ENCODE measurements at regions not wholly inside any gene's neighbourhood (a gene's known extent, or its start where the extent isn't known, plus 50 kb on each side); places are given as distances from the start of the nearest gene placed in this dataset.

DNA sequence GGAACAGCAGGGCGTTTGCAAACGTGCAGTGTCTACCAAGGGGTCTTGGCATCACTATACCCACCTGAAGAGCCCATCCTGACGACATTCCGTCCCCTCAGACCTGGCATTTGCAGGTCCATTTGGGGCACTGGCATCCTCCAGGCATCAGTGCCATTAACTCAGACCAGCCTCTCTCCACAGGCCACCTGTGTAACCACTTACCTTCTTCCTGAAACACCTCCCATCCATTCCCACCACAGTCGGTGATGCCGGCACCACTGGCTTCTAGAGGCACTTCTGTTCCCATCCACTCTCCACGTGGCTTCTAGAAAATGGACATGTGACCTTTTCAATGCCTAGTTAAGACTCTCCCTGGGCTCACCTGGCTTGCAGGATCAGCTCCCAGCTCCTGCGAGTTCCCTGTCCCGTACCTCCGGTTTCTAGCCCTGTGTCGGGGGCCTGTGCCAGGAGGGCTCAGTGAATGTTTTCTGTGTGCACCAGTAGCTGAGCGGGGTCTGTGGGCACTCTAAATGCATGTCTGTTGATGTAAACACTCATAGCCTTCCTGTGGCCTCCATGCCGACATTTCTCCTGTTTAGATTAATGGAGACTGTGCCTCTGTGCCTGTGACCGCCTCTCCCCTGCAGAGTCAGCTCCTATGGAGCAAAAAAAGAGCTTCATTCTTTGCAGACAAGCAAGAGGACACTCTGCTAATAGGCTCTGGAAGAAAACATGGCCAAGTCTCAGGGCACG lies 458.0 kb upstream of the HS6ST1 start:
- no peaks in the 10 kb centered on the region for H3K36me3 ChIP-seq
- no peak for DNase-seq (ENCODE audit: low spot score in 2 of 2)
- H3K9me3 ChIP-seq, result no peaks in the 10 kb centered on the region
- no peak overlapping the region for H3K27ac ChIP-seq
- WGBS, 2 donors, result 81 to 82% methylated on average over 15 of the region's 15 CpGs
- TF ChIP-seq, protein P1, sequence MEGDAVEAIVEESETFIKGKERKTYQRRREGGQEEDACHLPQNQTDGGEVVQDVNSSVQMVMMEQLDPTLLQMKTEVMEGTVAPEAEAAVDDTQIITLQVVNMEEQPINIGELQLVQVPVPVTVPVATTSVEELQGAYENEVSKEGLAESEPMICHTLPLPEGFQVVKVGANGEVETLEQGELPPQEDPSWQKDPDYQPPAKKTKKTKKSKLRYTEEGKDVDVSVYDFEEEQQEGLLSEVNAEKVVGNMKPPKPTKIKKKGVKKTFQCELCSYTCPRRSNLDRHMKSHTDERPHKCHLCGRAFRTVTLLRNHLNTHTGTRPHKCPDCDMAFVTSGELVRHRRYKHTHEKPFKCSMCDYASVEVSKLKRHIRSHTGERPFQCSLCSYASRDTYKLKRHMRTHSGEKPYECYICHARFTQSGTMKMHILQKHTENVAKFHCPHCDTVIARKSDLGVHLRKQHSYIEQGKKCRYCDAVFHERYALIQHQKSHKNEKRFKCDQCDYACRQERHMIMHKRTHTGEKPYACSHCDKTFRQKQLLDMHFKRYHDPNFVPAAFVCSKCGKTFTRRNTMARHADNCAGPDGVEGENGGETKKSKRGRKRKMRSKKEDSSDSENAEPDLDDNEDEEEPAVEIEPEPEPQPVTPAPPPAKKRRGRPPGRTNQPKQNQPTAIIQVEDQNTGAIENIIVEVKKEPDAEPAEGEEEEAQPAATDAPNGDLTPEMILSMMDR (IDR thresholded peaks at IDR 0.05), result no peak
- TF ChIP-seq POLR2A (IDR thresholded peaks at IDR 0.05), result no peak
- no peak for TF ChIP-seq EP300 (IDR thresholded peaks at IDR 0.05)
- H3K27me3 ChIP-seq, result no peaks in the 10 kb centered on the region
- H3K4me3 ChIP-seq, result no peak overlapping the region
- no peaks in the 10 kb centered on the region for H3K4me1 ChIP-seq

DNA sequence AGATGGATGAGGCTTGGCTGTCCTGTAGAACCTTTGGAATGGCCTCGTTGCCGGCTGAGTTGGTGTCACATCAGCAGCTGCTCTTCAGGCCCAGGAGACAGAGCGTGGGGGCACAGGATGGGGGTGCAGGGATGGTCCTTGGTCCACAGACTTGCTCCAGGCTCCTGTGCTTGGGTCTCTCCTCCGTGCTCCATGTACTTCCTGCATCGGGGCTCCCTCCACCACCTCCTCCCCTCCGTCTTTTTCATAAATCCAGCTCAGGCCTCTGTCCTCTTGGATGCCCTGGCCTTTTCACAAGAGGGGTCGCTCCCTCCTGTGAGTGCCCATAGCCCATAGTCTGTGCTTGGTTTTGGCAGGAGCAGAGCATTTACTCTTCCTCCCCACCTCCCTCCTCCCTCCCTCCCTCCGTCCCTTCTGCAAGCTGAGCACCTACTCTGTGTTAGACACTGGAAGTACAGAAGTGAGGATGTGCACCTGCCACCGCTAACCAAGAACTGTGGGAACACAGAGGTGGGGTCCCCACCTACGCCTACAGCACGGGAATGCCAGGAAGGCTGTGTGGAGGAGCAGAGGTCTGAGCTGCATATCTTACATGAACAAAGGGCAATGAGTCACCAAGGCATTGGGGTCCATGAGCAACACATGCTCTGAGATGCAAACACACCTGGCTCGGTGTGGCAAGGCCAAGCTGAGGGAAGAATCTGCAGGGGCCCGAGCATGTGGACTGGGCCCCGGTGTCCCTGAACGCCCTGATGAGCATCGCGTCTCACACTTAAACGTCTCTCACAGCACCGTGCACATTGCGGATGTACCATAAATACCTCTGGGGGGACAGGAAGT lies 458.7 kb upstream of the HS6ST1 start:
- H3K36me3 ChIP-seq, result no peaks in the 10 kb centered on the region
- no peaks in the 10 kb centered on the region for H3K4me1 ChIP-seq
- H3K4me3 ChIP-seq, result no peak overlapping the region
- no peaks in the 10 kb centered on the region for H3K27me3 ChIP-seq
- H3K9me3 ChIP-seq, result no peaks in the 10 kb centered on the region
- DNase-seq (ENCODE audit: low spot score in 2 of 2), result no peak
- WGBS, 2 donors, result 83 to 86% methylated on average over 20 of the region's 20 CpGs
- TF ChIP-seq POLR2A (IDR thresholded peaks at IDR 0.05) (no peak), EP300 (IDR thresholded peaks at IDR 0.05) (no peak)
- TF ChIP-seq, protein P1 (IDR thresholded peaks at IDR 0.05), result no peak
- no peak overlapping the region for H3K27ac ChIP-seq

DNA sequence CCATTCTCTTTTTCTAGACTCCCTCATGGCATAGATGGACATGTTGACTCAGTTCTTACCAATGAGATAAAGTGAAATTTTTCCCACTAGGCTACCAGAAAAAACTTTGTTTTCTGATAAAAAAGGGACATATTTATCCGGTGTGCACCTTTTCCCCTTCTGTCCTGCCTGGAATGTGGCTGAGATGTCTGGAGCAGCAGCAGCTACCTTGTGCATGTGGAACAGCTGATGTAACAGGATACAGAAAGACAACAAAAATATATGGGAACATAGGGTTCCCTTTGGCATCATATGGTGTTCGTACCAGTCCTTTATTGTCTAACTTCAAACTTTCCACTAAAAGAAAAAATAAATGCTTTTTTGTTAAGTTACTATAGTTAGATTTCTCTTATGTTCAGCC lies 460.2 kb upstream of the HS6ST1 start:
- TF ChIP-seq, protein P1 (IDR thresholded peaks at IDR 0.05), result no peak
- TF ChIP-seq EP300 (IDR thresholded peaks at IDR 0.05) (no peak), POLR2A (IDR thresholded peaks at IDR 0.05) (no peak)
- Histone ChIP-seq H3K4me3 (no peak overlapping the region), H3K27me3 (no peaks in the 10 kb centered on the region), H3K36me3 (no peaks in the 10 kb centered on the region), H3K9me3 (no peaks in the 10 kb centered on the region), H3K4me1 (no peaks in the 10 kb centered on the region), H3K27ac (no peak overlapping the region)
- 94 to 96% methylated on average over 2 of the region's 2 CpGs for WGBS, 2 donors
- no peak for DNase-seq (ENCODE audit: low spot score in 2 of 2)

DNA sequence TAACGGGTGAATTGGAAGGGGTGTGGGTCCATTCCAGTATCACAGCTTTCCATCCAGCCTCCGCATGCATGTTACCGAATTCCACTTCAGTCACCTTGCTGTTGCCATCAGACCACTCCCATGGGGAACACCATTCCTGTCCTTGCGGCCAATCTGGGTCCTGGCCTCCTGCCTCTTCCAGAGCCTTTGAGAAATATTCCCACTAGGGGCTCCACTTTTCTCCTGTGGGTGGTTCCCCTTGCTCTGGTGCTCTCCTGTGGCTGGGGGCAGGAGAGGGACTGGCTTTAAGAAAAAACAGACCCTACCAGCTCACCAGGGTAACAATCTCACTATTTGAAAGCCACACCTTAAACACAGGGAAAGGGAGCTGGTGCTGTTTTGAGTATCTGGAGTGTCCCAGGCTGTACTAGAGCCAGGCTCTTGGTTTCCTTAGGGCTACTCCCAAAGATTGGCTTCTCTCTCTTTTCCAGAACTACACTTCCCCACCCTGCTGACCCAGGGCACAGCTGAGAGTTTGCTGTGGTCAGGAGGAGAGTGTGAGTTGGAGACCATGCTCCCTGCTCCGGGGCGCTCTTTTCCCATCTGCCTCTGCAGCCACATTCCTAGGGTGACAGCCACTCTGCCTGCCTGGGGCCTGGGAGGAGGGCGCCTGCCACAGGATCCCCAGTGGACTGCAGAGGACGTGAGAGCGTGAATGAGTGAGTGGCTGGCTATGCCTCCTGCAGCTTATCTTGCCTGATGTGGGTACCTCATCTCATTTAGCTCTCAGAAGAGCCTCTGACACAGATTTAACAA lies 460.8 kb upstream of the HS6ST1 start:
- DNase-seq (ENCODE audit: low spot score in 2 of 2), result no peak
- H3K9me3 ChIP-seq, result no peaks in the 10 kb centered on the region
- WGBS, 2 donors, result 91 to 92% methylated on average over 9 of the region's 9 CpGs
- H3K27me3 ChIP-seq, result no peaks in the 10 kb centered on the region
- H3K36me3 ChIP-seq, result no peaks in the 10 kb centered on the region
- no peak for TF ChIP-seq EP300 (IDR thresholded peaks at IDR 0.05)
- TF ChIP-seq, protein P1 (IDR thresholded peaks at IDR 0.05), result no peak
- TF ChIP-seq POLR2A (IDR thresholded peaks at IDR 0.05), result no peak
- H3K4me3 ChIP-seq, result no peak overlapping the region
- H3K27ac ChIP-seq, result no peak overlapping the region
- no peaks in the 10 kb centered on the region for H3K4me1 ChIP-seq
